ENCODE measurements at regions not wholly inside any gene's neighbourhood (a gene's known extent, or its start where the extent isn't known, plus 50 kb on each side); places are given as distances from the start of the nearest gene placed in this dataset.
"Not testable (repeated sequence)": the region's sequence is repeated elsewhere in the genome, so short reads cannot be mapped to it uniquely, and the experiment has no call there.

GRCh38 chr16:17983114-17983513, 353.4 kb downstream of the NPIPA8 start:
- no peak for DNase-seq

GRCh38 chr16:17977260-17977659, 359.3 kb downstream of the NPIPA8 start:
- DNase-seq: no peak

- no peak for DNase-seq
Measured at GRCh38 chr16:17972460-17972943, 364.0 kb downstream of the NPIPA8 start.

- DNase-seq: no peak
Measured at GRCh38 chr16:17970816-17971331, 365.7 kb downstream of the NPIPA8 start.

GRCh38 chr16:17970157-17970765, 366.3 kb downstream of the NPIPA8 start:
- DNase-seq: no peak

- no peak for DNase-seq
Measured at GRCh38 chr16:17965133-17965900, 371.2 kb downstream of the NPIPA8 start.

- no peak for DNase-seq
Measured at GRCh38 chr16:17964196-17964595, 372.3 kb downstream of the NPIPA8 start.

- no peak for DNase-seq
Measured at GRCh38 chr16:17963185-17963836, 373.2 kb downstream of the NPIPA8 start.

GRCh38 chr16:17962726-17963125, 373.8 kb downstream of the NPIPA8 start:
- no peak for DNase-seq

- not testable (repeated sequence) for DNase-seq
Measured at GRCh38 chr16:17961822-17962221, 374.7 kb downstream of the NPIPA8 start.

- no peak for DNase-seq
Measured at GRCh38 chr16:17951378-17951777, 385.2 kb downstream of the NPIPA8 start.

GRCh38 chr16:17949982-17950250, 386.6 kb downstream of the NPIPA8 start:
- no peak for DNase-seq

- no peak for DNase-seq
Measured at GRCh38 chr16:17949141-17949981, 387.2 kb downstream of the NPIPA8 start.

- no peak for DNase-seq
Measured at GRCh38 chr16:17947637-17948036, 388.9 kb downstream of the NPIPA8 start.

GRCh38 chr16:17947165-17947564, 389.4 kb downstream of the NPIPA8 start:
- DNase-seq: no peak

- DNase-seq: no peak
Measured at GRCh38 chr16:17945080-17945601, 391.4 kb downstream of the NPIPA8 start.

- no peak for DNase-seq
Measured at GRCh38 chr16:17944345-17944744, 392.2 kb downstream of the NPIPA8 start.

- no peak for DNase-seq
Measured at GRCh38 chr16:17942067-17942466, 394.5 kb downstream of the NPIPA8 start.

GRCh38 chr16:17940584-17941364, 395.8 kb downstream of the NPIPA8 start:
- no peak for DNase-seq

GRCh38 chr16:17939723-17940122, 396.8 kb downstream of the NPIPA8 start:
- no peak for DNase-seq

- no peak for DNase-seq
Measured at GRCh38 chr16:17939122-17939536, 397.4 kb downstream of the NPIPA8 start.

GRCh38 chr16:17938546-17938945, 398.0 kb downstream of the NPIPA8 start:
- no peak for DNase-seq
